ENCODE measurements at regions not wholly inside any gene's neighbourhood (a gene's known extent, or its start where the extent isn't known, plus 50 kb on each side); places are given as distances from the start of the nearest gene placed in this dataset.

GRCh38 chr15:95872366-95872771 is 458.1 kb upstream of the NR2F2 start:
- TF ChIP-seq CTCF (conservative IDR thresholded peaks at IDR 0.05; ENCODE audit: low read depth in 2 of 2) (no peak), EZH2 (IDR thresholded peaks at IDR 0.05; ENCODE audit: low read depth, unreplicated experiment) (no peak), POLR2AphosphoS5 (IDR thresholded peaks at IDR 0.05; ENCODE audit: low read depth) (no peak), REST (IDR thresholded peaks at IDR 0.05; ENCODE audit: unreplicated experiment) (no peak), JUNB (IDR thresholded peaks at IDR 0.05; ENCODE audit: unreplicated experiment) (no peak), EZH2phosphoT487 (IDR thresholded peaks at IDR 0.05; ENCODE audit: unreplicated experiment) (no peak), ZNF331 (CRISPR knock-in tag; IDR thresholded peaks at IDR 0.05; ENCODE audit: low read depth) (no peak), CREB1 (CRISPR knock-in tag; IDR thresholded peaks at IDR 0.05; ENCODE audit: low read depth) (no peak), ETS1 (IDR thresholded peaks at IDR 0.05) (no peak), NANOG (IDR thresholded peaks at IDR 0.05; ENCODE audit: borderline replicate concordance) (no peak), STAT1 (IDR thresholded peaks at IDR 0.05; ENCODE audit: unreplicated experiment) (no peak)
